ENCODE measurements at regions not wholly inside any gene's neighbourhood (a gene's known extent, or its start where the extent isn't known, plus 50 kb on each side); places are given as distances from the start of the nearest gene placed in this dataset.
"Not testable (repeated sequence)": the region's sequence is repeated elsewhere in the genome, so short reads cannot be mapped to it uniquely, and the experiment has no call there.

GRCh38 chr18:79587226-79587741, 92.3 kb upstream of the CTDP1 start:
- TF ChIP-seq TAF1 (IDR thresholded peaks at IDR 0.05; ENCODE audit: borderline replicate concordance, low read depth, low read length) = no peak
- no peak for TF ChIP-seq POLR2A (IDR thresholded peaks at IDR 0.05; ENCODE audit: low read depth, low read length)
- no peak for TF ChIP-seq POLR2AphosphoS5 (IDR thresholded peaks at IDR 0.05; ENCODE audit: low read depth, low read length)
- FAIRE-seq (no peak), DNase-seq (ENCODE audit: insufficient read length) (no peak)

- TF ChIP-seq POLR2AphosphoS5 (IDR thresholded peaks at IDR 0.05; ENCODE audit: low read depth, low read length) (no peak), TAF1 (IDR thresholded peaks at IDR 0.05; ENCODE audit: borderline replicate concordance, low read depth, low read length) (no peak), POLR2A (IDR thresholded peaks at IDR 0.05; ENCODE audit: low read depth, low read length) (no peak)
- DNase-seq (ENCODE audit: insufficient read length) (no peak), FAIRE-seq (no peak)
These were observed 91.6 kb upstream of the CTDP1 start for GRCh38 chr18:79587779-79588635.

GRCh38 chr18:79588636-79589481, 90.7 kb upstream of the CTDP1 start:
- no peak for DNase-seq (ENCODE audit: insufficient read length)
- TF ChIP-seq POLR2AphosphoS5 (IDR thresholded peaks at IDR 0.05; ENCODE audit: low read depth, low read length) = no peak
- TF ChIP-seq POLR2A (IDR thresholded peaks at IDR 0.05; ENCODE audit: low read depth, low read length) = no peak
- no peak for TF ChIP-seq TAF1 (IDR thresholded peaks at IDR 0.05; ENCODE audit: borderline replicate concordance, low read depth, low read length)
- FAIRE-seq = no peak

- FAIRE-seq = no peak
- TF ChIP-seq TAF1 (IDR thresholded peaks at IDR 0.05; ENCODE audit: borderline replicate concordance, low read depth, low read length) (no peak), POLR2AphosphoS5 (IDR thresholded peaks at IDR 0.05; ENCODE audit: low read depth, low read length) (no peak), POLR2A (IDR thresholded peaks at IDR 0.05; ENCODE audit: low read depth, low read length) (no peak)
- DNase-seq (ENCODE audit: insufficient read length) = no peak
These were observed 90.0 kb upstream of the CTDP1 start for GRCh38 chr18:79589601-79590091.

GRCh38 chr18:79590191-79591031, 89.2 kb upstream of the CTDP1 start:
- no peak for FAIRE-seq
- DNase-seq (ENCODE audit: insufficient read length) = no peak
- TF ChIP-seq POLR2A (IDR thresholded peaks at IDR 0.05; ENCODE audit: low read depth, low read length) (no peak), TAF1 (IDR thresholded peaks at IDR 0.05; ENCODE audit: borderline replicate concordance, low read depth, low read length) (no peak)

- TF ChIP-seq POLR2A (IDR thresholded peaks at IDR 0.05; ENCODE audit: low read depth, low read length) (no peak), POLR2AphosphoS5 (IDR thresholded peaks at IDR 0.05; ENCODE audit: low read depth, low read length) (no peak)
- FAIRE-seq = no peak
- DNase-seq (ENCODE audit: insufficient read length) = no peak
These were observed 88.6 kb upstream of the CTDP1 start for GRCh38 chr18:79591032-79591308.

GRCh38 chr18:79592684-79593083, 86.9 kb upstream of the CTDP1 start:
- FAIRE-seq; DNase-seq (ENCODE audit: insufficient read length): not testable (repeated sequence)

GRCh38 chr18:79595876-79596374, 83.7 kb upstream of the CTDP1 start:
- TF ChIP-seq POLR2A (IDR thresholded peaks at IDR 0.05; ENCODE audit: low read depth, low read length) = no peak
- FAIRE-seq = no peak

GRCh38 chr18:79596446-79597175, 83.0 kb upstream of the CTDP1 start:
- FAIRE-seq = no peak
- no peak for DNase-seq (ENCODE audit: insufficient read length)
- TF ChIP-seq TAF1 (IDR thresholded peaks at IDR 0.05; ENCODE audit: borderline replicate concordance, low read depth, low read length) = no peak
- no peak for TF ChIP-seq POLR2A (IDR thresholded peaks at IDR 0.05; ENCODE audit: low read depth, low read length)
- no peak for TF ChIP-seq POLR2AphosphoS5 (IDR thresholded peaks at IDR 0.05; ENCODE audit: low read depth, low read length)

More at GRCh38 chr18:79595876-79596374, 83.7 kb upstream of the CTDP1 start:
- DNase-seq (ENCODE audit: insufficient read length) = no peak

- FAIRE-seq = no peak
- no peak for DNase-seq (ENCODE audit: insufficient read length)
- TF ChIP-seq POLR2AphosphoS5 (IDR thresholded peaks at IDR 0.05; ENCODE audit: low read depth, low read length) = no peak
- no peak for TF ChIP-seq TAF1 (IDR thresholded peaks at IDR 0.05; ENCODE audit: borderline replicate concordance, low read depth, low read length)
- TF ChIP-seq POLR2A (IDR thresholded peaks at IDR 0.05; ENCODE audit: low read depth, low read length) = no peak
These were observed 82.3 kb upstream of the CTDP1 start for GRCh38 chr18:79597176-79597830.

All from GM12892 (cell line).